ENCODE measurements at regions not wholly inside any gene's neighbourhood (a gene's known extent, or its start where the extent isn't known, plus 50 kb on each side); places are given as distances from the start of the nearest gene placed in this dataset.

GRCh38 chr14:105876829-105877228 lies 350.4 kb downstream of the TMEM121 start:
- TF ChIP-seq CTCF (IDR thresholded peaks at IDR 0.05) (no peak), POLR2A (IDR thresholded peaks at IDR 0.05) (no peak)
